Endothelial cell of umbilical vein (primary cell): ENCODE measurements at regions not wholly inside any gene's neighbourhood (a gene's known extent, or its start where the extent isn't known, plus 50 kb on each side); places are given as distances from the start of the nearest gene placed in this dataset.

Experiments
- CTCF ChIP-seq, 2 donors: IDR thresholded peaks; 1 replicate in 1 of 2; 2 replicates in 1 of 2; pipeline ENCODE4 v1.5.1; 2011; ENCODE audit warnings: low read length in 2 of 2, mild to moderate bottlenecking in 2 of 2, moderate library complexity in 2 of 2, control low read depth in 1 of 2, inconsistent platforms in 1 of 2, low read depth in 1 of 2; ENCODE audit not compliant: insufficient read depth in 1 of 2; ENCODE audit errors: extremely low read depth in 1 of 2
- EZH2 ChIP-seq: IDR thresholded peaks from 2 replicates; pipeline ENCODE4 v1.6.1; 2012; ENCODE audit warnings: borderline replicate concordance, low read depth, mild to moderate bottlenecking, moderate library complexity, low read length, inconsistent platforms; ENCODE audit not compliant: severe bottlenecking
- POLR2A ChIP-seq: IDR thresholded peaks from 2 replicates; pipeline ENCODE4 v1.6.1; 2012; ENCODE audit warnings: low read depth, mild to moderate bottlenecking, control low read depth, low read length
- POLR2AphosphoS5 ChIP-seq: IDR thresholded peaks from 2 replicates; pipeline ENCODE4 v1.6.1; 2012; ENCODE audit warnings: low read depth, mild to moderate bottlenecking, control low read depth, low read length, moderate library complexity; ENCODE audit not compliant: insufficient read depth

- TF ChIP-seq POLR2A (no peak), CTCF (IDR thresholded peaks at IDR 0.05; ENCODE audit: extremely low read depth in 1 of 2, insufficient read depth in 1 of 2, low read depth in 1 of 2, low read length in 2 of 2) (no peak), EZH2 (no peak), POLR2AphosphoS5 (no peak)
These were observed 422.1 kb downstream of the COG6 start for GRCh38 chr13:40077396-40078027.
